Naive thymus-derived CD8-positive, alpha-beta T cell (primary cell): ENCODE measurements at regions not wholly inside any gene's neighbourhood (a gene's known extent, or its start where the extent isn't known, plus 50 kb on each side); places are given as distances from the start of the nearest gene placed in this dataset.

ENCODE experiments used
- ATAC-seq, 2 donors: fragments of 150-1000 bp; cut with Tn5 transposase in 1 of 2; sonication (Bioruptor Pico), chemical (Tn5 transposase) in 1 of 2; 1 replicate in 1 of 2; 2 replicates in 1 of 2; pipeline ENCODE4 v1.10.0; 2021; ENCODE audit warnings: mild to moderate bottlenecking in 2 of 2, moderate library complexity in 2 of 2
- POLR2A ChIA-PET: fragments of 350-600 bp; sonication (Branson Sonifier 250); formaldehyde crosslinking; loops from one replicate; lab custom pipeline; 2021; ENCODE audit warnings: antibody characterized with exemption; lab: Charles Lee
- DNase-seq, 10 donors: peaks; one replicate each; pipeline versions ENCODE4 v3.0.0 to v3.0.0-alpha.2; 2020 to 2022
- H3K27ac Mint-ChIP-seq, 10 donors: one replicate each; pipeline ENCODE4 v1.8.0; 2020 to 2022; ENCODE audit warnings: mild to moderate bottlenecking in 10 of 10, mixed read lengths in 10 of 10, moderate library complexity in 4 of 10, inconsistent platforms in 1 of 10
- H3K27me3 Mint-ChIP-seq, 5 donors: one replicate each; pipeline ENCODE4 v1.8.0; 2021 to 2022; ENCODE audit warnings: mixed read lengths in 5 of 5
- H3K36me3 Mint-ChIP-seq, 3 donors: one replicate each; pipeline ENCODE4 v1.8.0; 2020 to 2022; ENCODE audit warnings: mixed read lengths in 3 of 3, mild to moderate bottlenecking in 2 of 3, inconsistent platforms in 1 of 3
- H3K4me1 Mint-ChIP-seq, 4 donors: one replicate each; pipeline ENCODE4 v1.8.0; 2021 to 2022; ENCODE audit warnings: mixed read lengths in 4 of 4
- H3K4me3 Mint-ChIP-seq, 10 donors: one replicate each; pipeline ENCODE4 v1.8.0; 2020 to 2022; ENCODE audit warnings: mild to moderate bottlenecking in 10 of 10, mixed read lengths in 10 of 10, moderate library complexity in 6 of 10, inconsistent platforms in 1 of 10
- H3K9me3 Mint-ChIP-seq, 9 donors: one replicate each; pipeline ENCODE4 v1.8.0; 2020 to 2022; ENCODE audit warnings: mixed read lengths in 9 of 9, mild to moderate bottlenecking in 3 of 9, inconsistent platforms in 1 of 9, moderate library complexity in 1 of 9

- POLR2A ChIA-PET, result no interaction called here
- no peak for ATAC-seq
- H3K27me3 Mint-ChIP-seq, result peaks cover 7 to 24% (median 19%) of the 10 kb centered on the region in 5 donors
- no peaks in the 10 kb centered on the region for H3K4me1 Mint-ChIP-seq
- no peak for DNase-seq
- H3K9me3 Mint-ChIP-seq, result peaks cover 0 to 8% (median 4%) of the 10 kb centered on the region in 9 donors
- H3K4me3 Mint-ChIP-seq, result no peak overlapping the region
- H3K27ac Mint-ChIP-seq, result no peak overlapping the region
- H3K36me3 Mint-ChIP-seq, result no peaks in the 10 kb centered on the region
Measured at GRCh38 chr11:44377914-44378321, 68.0 kb upstream of the ALX4 start.

GRCh38 chr11:44379141-44380008 is 69.4 kb upstream of the ALX4 start:
- Mint-ChIP-seq H3K4me1 (no peaks in the 10 kb centered on the region), H3K9me3 (peaks cover 0 to 8% (median 4%) of the 10 kb centered on the region in 9 donors), H3K27me3 (peaks cover 7 to 24% (median 19%) of the 10 kb centered on the region in 5 donors), H3K4me3 (no peak overlapping the region), H3K36me3 (no peaks in the 10 kb centered on the region), H3K27ac (peak overlapping the region in 1 of 10 donors; percentile 22)
- ATAC-seq (no peak), DNase-seq (no peak)
- POLR2A ChIA-PET, result no interaction called here

- Mint-ChIP-seq H3K27me3 (peaks cover 9 to 24% (median 20%) of the 10 kb centered on the region in 5 donors), H3K36me3 (no peaks in the 10 kb centered on the region), H3K9me3 (peaks cover 0 to 8% (median 4%) of the 10 kb centered on the region in 9 donors), H3K4me3 (no peak overlapping the region), H3K4me1 (no peaks in the 10 kb centered on the region), H3K27ac (no peak overlapping the region)
- no peak for ATAC-seq
- no peak for DNase-seq
- POLR2A ChIA-PET, result no interaction called here
Measured at GRCh38 chr11:44380009-44380313, 70.0 kb upstream of the ALX4 start.

GRCh38 chr11:44380820-44381219 is 70.9 kb upstream of the ALX4 start:
- peak overlapping the region in 1 of 10 donors; percentile 15 for H3K27ac Mint-ChIP-seq
- no peaks in the 10 kb centered on the region for H3K4me1 Mint-ChIP-seq
- no peak for ATAC-seq
- H3K27me3 Mint-ChIP-seq, result peaks cover 9 to 30% (median 26%) of the 10 kb centered on the region in 5 donors
- DNase-seq, result no peak
- H3K4me3 Mint-ChIP-seq, result no peak overlapping the region
- POLR2A ChIA-PET, result no interaction called here
- no peaks in the 10 kb centered on the region for H3K36me3 Mint-ChIP-seq
- H3K9me3 Mint-ChIP-seq, result peaks cover 0 to 8% (median 4%) of the 10 kb centered on the region in 9 donors

- Mint-ChIP-seq H3K27me3 (peaks cover 9 to 31% (median 27%) of the 10 kb centered on the region in 5 donors), H3K9me3 (peaks cover 0 to 8% (median 4%) of the 10 kb centered on the region in 9 donors), H3K27ac (no peak overlapping the region), H3K36me3 (no peaks in the 10 kb centered on the region), H3K4me3 (no peak overlapping the region), H3K4me1 (no peaks in the 10 kb centered on the region)
- DNase-seq (no peak), ATAC-seq (no peak)
- POLR2A ChIA-PET, result no interaction called here
Measured at GRCh38 chr11:44381261-44381660, 71.3 kb upstream of the ALX4 start.

GRCh38 chr11:44382118-44382517 is 72.2 kb upstream of the ALX4 start:
- POLR2A ChIA-PET, result no interaction called here
- no peak overlapping the region for H3K27ac Mint-ChIP-seq
- no peaks in the 10 kb centered on the region for H3K36me3 Mint-ChIP-seq
- peaks cover 0 to 8% (median 4%) of the 10 kb centered on the region in 9 donors for H3K9me3 Mint-ChIP-seq
- H3K4me1 Mint-ChIP-seq, result no peaks in the 10 kb centered on the region
- ATAC-seq (no peak), DNase-seq (no peak)
- no peak overlapping the region for H3K4me3 Mint-ChIP-seq
- peaks cover 11 to 32% (median 27%) of the 10 kb centered on the region in 5 donors for H3K27me3 Mint-ChIP-seq

GRCh38 chr11:44382656-44383240 is 72.8 kb upstream of the ALX4 start:
- H3K4me3 Mint-ChIP-seq, result no peak overlapping the region
- H3K27ac Mint-ChIP-seq, result peak overlapping the region in 1 of 10 donors; percentile 43
- no peak for ATAC-seq
- DNase-seq, result no peak
- peaks cover 0 to 7% (median 3%) of the 10 kb centered on the region in 9 donors for H3K9me3 Mint-ChIP-seq
- peaks cover 13 to 37% (median 27%) of the 10 kb centered on the region in 5 donors for H3K27me3 Mint-ChIP-seq
- POLR2A ChIA-PET, result no interaction called here
- no peaks in the 10 kb centered on the region for H3K36me3 Mint-ChIP-seq
- no peaks in the 10 kb centered on the region for H3K4me1 Mint-ChIP-seq

GRCh38 chr11:44383246-44383645 is 73.3 kb upstream of the ALX4 start:
- DNase-seq, result no peak
- peaks cover 13 to 42% (median 27%) of the 10 kb centered on the region in 5 donors for H3K27me3 Mint-ChIP-seq
- ATAC-seq, result no peak
- POLR2A ChIA-PET, result no interaction called here
- H3K9me3 Mint-ChIP-seq, result peaks cover 0 to 2% (median 0%) of the 10 kb centered on the region in 9 donors
- H3K4me1 Mint-ChIP-seq, result no peaks in the 10 kb centered on the region
- no peaks in the 10 kb centered on the region for H3K36me3 Mint-ChIP-seq
- no peak overlapping the region for H3K27ac Mint-ChIP-seq
- H3K4me3 Mint-ChIP-seq, result no peak overlapping the region

GRCh38 chr11:44387415-44387814 is 77.5 kb upstream of the ALX4 start:
- no peak overlapping the region for H3K4me3 Mint-ChIP-seq
- POLR2A ChIA-PET, result no interaction called here
- DNase-seq, result no peak
- peaks cover 0 to 2% (median 0%) of the 10 kb centered on the region in 4 donors for H3K4me1 Mint-ChIP-seq
- H3K27ac Mint-ChIP-seq, result no peak overlapping the region
- H3K36me3 Mint-ChIP-seq, result peaks cover 0 to 9% (median 2%) of the 10 kb centered on the region in 3 donors
- ATAC-seq, result no peak
- peaks cover 0 to 16% (median 3%) of the 10 kb centered on the region in 9 donors for H3K9me3 Mint-ChIP-seq
- peaks cover 15 to 39% (median 22%) of the 10 kb centered on the region in 5 donors for H3K27me3 Mint-ChIP-seq

GRCh38 chr11:44387825-44388224 is 77.9 kb upstream of the ALX4 start:
- H3K4me3 Mint-ChIP-seq, result no peak overlapping the region
- no peak overlapping the region for H3K27ac Mint-ChIP-seq
- POLR2A ChIA-PET, result no interaction called here
- DNase-seq (no peak), ATAC-seq (no peak)
- H3K9me3 Mint-ChIP-seq, result peaks cover 0 to 20% (median 3%) of the 10 kb centered on the region in 9 donors
- peaks cover 0 to 9% (median 2%) of the 10 kb centered on the region in 3 donors for H3K36me3 Mint-ChIP-seq
- H3K27me3 Mint-ChIP-seq, result peaks cover 15 to 39% (median 19%) of the 10 kb centered on the region in 5 donors
- H3K4me1 Mint-ChIP-seq, result peaks cover 0 to 2% (median 0%) of the 10 kb centered on the region in 4 donors

GRCh38 chr11:44388828-44389657 is 79.1 kb upstream of the ALX4 start:
- H3K4me1 Mint-ChIP-seq, result peaks cover 0 to 2% (median 0%) of the 10 kb centered on the region in 4 donors
- H3K27ac Mint-ChIP-seq, result no peak overlapping the region
- DNase-seq, result no peak
- peaks cover 0 to 9% (median 2%) of the 10 kb centered on the region in 3 donors for H3K36me3 Mint-ChIP-seq
- POLR2A ChIA-PET, result no interaction called here
- H3K27me3 Mint-ChIP-seq, result peaks cover 15 to 46% (median 18%) of the 10 kb centered on the region in 5 donors
- no peak for ATAC-seq
- no peak overlapping the region for H3K4me3 Mint-ChIP-seq
- peaks cover 0 to 27% (median 7%) of the 10 kb centered on the region in 9 donors for H3K9me3 Mint-ChIP-seq

GRCh38 chr11:44389963-44390605 is 80.1 kb upstream of the ALX4 start:
- H3K27ac Mint-ChIP-seq, result no peak overlapping the region
- peaks cover 0 to 36% (median 9%) of the 10 kb centered on the region in 9 donors for H3K9me3 Mint-ChIP-seq
- peaks cover 0 to 9% (median 2%) of the 10 kb centered on the region in 3 donors for H3K36me3 Mint-ChIP-seq
- H3K4me1 Mint-ChIP-seq, result peaks cover 0 to 2% (median 0%) of the 10 kb centered on the region in 4 donors
- DNase-seq (no peak), ATAC-seq (no peak)
- no peak overlapping the region for H3K4me3 Mint-ChIP-seq
- H3K27me3 Mint-ChIP-seq, result peaks cover 15 to 48% (median 21%) of the 10 kb centered on the region in 5 donors
- POLR2A ChIA-PET, result no interaction called here
